ENCODE measurements at regions not wholly inside any gene's neighbourhood (a gene's known extent, or its start where the extent isn't known, plus 50 kb on each side); places are given as distances from the start of the nearest gene placed in this dataset.
"Not testable (repeated sequence)": the region's sequence is repeated elsewhere in the genome, so short reads cannot be mapped to it uniquely, and the experiment has no call there.

GRCh38 chr11:91295591-91295990 lies 929.0 kb upstream of the FAT3 start:
- DNase-seq (ENCODE audit: extremely low spot score, unreplicated experiment) = no peak
- H3K4me3 Mint-ChIP-seq = no peak overlapping the region
- H3K27ac Mint-ChIP-seq = no peak overlapping the region
- H3K4me1 Mint-ChIP-seq (ENCODE audit: unreplicated experiment) = no peaks in the 10 kb centered on the region
- H3K36me3 Mint-ChIP-seq = no peaks in the 10 kb centered on the region
- TF ChIP-seq, protein P1, sequence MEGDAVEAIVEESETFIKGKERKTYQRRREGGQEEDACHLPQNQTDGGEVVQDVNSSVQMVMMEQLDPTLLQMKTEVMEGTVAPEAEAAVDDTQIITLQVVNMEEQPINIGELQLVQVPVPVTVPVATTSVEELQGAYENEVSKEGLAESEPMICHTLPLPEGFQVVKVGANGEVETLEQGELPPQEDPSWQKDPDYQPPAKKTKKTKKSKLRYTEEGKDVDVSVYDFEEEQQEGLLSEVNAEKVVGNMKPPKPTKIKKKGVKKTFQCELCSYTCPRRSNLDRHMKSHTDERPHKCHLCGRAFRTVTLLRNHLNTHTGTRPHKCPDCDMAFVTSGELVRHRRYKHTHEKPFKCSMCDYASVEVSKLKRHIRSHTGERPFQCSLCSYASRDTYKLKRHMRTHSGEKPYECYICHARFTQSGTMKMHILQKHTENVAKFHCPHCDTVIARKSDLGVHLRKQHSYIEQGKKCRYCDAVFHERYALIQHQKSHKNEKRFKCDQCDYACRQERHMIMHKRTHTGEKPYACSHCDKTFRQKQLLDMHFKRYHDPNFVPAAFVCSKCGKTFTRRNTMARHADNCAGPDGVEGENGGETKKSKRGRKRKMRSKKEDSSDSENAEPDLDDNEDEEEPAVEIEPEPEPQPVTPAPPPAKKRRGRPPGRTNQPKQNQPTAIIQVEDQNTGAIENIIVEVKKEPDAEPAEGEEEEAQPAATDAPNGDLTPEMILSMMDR (conservative IDR thresholded peaks at IDR 0.05) = no peak
- no peaks in the 10 kb centered on the region for H3K9me3 Mint-ChIP-seq
- H3K27me3 Mint-ChIP-seq = no peaks in the 10 kb centered on the region

DNA sequence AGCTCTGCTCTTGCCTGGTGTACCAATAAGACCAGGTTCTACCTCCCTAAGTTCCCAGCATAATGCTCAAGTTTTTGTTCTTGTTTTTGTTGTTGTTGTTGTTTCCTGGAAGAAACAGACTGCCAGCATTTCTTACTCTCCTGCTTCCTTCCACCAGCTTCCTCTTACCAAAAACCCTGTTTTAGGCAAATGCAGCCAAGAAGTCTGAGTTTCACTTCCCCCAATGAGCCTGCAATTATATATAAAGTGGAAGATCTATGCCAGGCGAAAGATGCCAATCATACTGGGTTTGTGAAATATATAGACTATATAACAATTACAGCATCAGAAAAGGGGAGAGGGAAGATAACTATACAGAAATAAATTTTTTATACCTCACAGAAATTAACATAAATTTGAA lies 931.5 kb upstream of the FAT3 start:
- H3K27me3 Mint-ChIP-seq = no peaks in the 10 kb centered on the region
- no peaks in the 10 kb centered on the region for H3K9me3 Mint-ChIP-seq
- no peak overlapping the region for H3K4me3 Mint-ChIP-seq
- DNase-seq (ENCODE audit: extremely low spot score, unreplicated experiment) = no peak
- no peak overlapping the region for H3K27ac Mint-ChIP-seq
- TF ChIP-seq, protein P1 (conservative IDR thresholded peaks at IDR 0.05) = no peak
- no peaks in the 10 kb centered on the region for H3K4me1 Mint-ChIP-seq (ENCODE audit: unreplicated experiment)
- H3K36me3 Mint-ChIP-seq = no peaks in the 10 kb centered on the region

DNA sequence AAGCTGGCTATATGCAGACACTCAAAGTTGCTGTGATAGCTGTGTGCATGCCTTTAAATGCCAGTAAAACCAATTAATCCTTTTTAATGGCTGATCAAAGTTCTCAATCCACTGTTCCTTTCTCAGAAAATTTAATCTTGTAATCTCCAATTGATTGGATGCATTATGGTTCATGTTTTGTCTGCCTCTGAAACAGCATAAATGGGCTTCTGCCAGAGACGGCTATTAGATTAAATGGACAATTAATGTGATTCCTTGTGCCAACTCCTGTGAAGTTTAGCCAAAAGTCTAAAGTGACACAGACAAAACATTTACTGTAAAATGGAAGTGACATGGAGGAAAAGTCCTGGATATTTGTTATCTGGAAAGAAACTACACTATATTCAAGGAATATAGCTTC lies 952.5 kb upstream of the FAT3 start:
- no peaks in the 10 kb centered on the region for H3K36me3 Mint-ChIP-seq
- H3K4me3 Mint-ChIP-seq = no peak overlapping the region
- H3K27me3 Mint-ChIP-seq = no peaks in the 10 kb centered on the region
- TF ChIP-seq, protein P1 (conservative IDR thresholded peaks at IDR 0.05) = no peak
- no peaks in the 10 kb centered on the region for H3K9me3 Mint-ChIP-seq
- H3K27ac Mint-ChIP-seq = no peak overlapping the region
- H3K4me1 Mint-ChIP-seq (ENCODE audit: unreplicated experiment) = no peaks in the 10 kb centered on the region
- DNase-seq (ENCODE audit: extremely low spot score, unreplicated experiment) = no peak

- not testable (repeated sequence) for H3K36me3 Mint-ChIP-seq; H3K27me3 Mint-ChIP-seq; DNase-seq (ENCODE audit: extremely low spot score, unreplicated experiment); H3K9me3 Mint-ChIP-seq; H3K4me1 Mint-ChIP-seq (ENCODE audit: unreplicated experiment); H3K4me3 Mint-ChIP-seq; H3K27ac Mint-ChIP-seq
Observed at GRCh38 chr11:91268512-91269295, 955.9 kb upstream of the FAT3 start.

- Mint-ChIP-seq H3K27ac (no peak overlapping the region), H3K9me3 (no peaks in the 10 kb centered on the region), H3K27me3 (no peaks in the 10 kb centered on the region), H3K36me3 (no peaks in the 10 kb centered on the region), H3K4me3 (no peak overlapping the region), H3K4me1 (ENCODE audit: unreplicated experiment) (peaks cover 10% of the 10 kb centered on the region)
- no peak for DNase-seq (ENCODE audit: extremely low spot score, unreplicated experiment)
- TF ChIP-seq, protein P1 (conservative IDR thresholded peaks at IDR 0.05) = no peak
Observed at GRCh38 chr11:91265946-91266345, 958.7 kb upstream of the FAT3 start.

GRCh38 chr11:91264481-91264880 lies 960.1 kb upstream of the FAT3 start:
- TF ChIP-seq, protein P1 (conservative IDR thresholded peaks at IDR 0.05) = no peak
- Mint-ChIP-seq H3K4me3 (no peak overlapping the region), H3K27ac (no peak overlapping the region), H3K27me3 (no peaks in the 10 kb centered on the region), H3K9me3 (no peaks in the 10 kb centered on the region), H3K36me3 (no peaks in the 10 kb centered on the region), H3K4me1 (ENCODE audit: unreplicated experiment) (peaks cover 10% of the 10 kb centered on the region)
- DNase-seq (ENCODE audit: extremely low spot score, unreplicated experiment) = no peak

Data from type B pancreatic cell (in vitro differentiated cells).